ENCODE measurements at regions not wholly inside any gene's neighbourhood (a gene's known extent, or its start where the extent isn't known, plus 50 kb on each side); places are given as distances from the start of the nearest gene placed in this dataset.
"Not testable (repeated sequence)": the region's sequence is repeated elsewhere in the genome, so short reads cannot be mapped to it uniquely, and the experiment has no call there.

GRCh38 chr6:19994909-19995308, 157.7 kb downstream of the ID4 start:
- Mint-ChIP-seq H3K9me3 (peaks cover 5% of the 10 kb centered on the region), H3K27ac (no peak overlapping the region), H3K4me3 (no peak overlapping the region), H3K36me3 (ENCODE audit: low read depth) (no peaks in the 10 kb centered on the region), H3K27me3 (ENCODE audit: low read depth) (peaks cover 4% of the 10 kb centered on the region), H3K4me1 (ENCODE audit: low read depth) (no peaks in the 10 kb centered on the region)

GRCh38 chr6:19995575-19996257, 158.5 kb downstream of the ID4 start:
- Mint-ChIP-seq H3K27me3 (ENCODE audit: low read depth) (peaks cover 4% of the 10 kb centered on the region), H3K27ac (no peak overlapping the region), H3K36me3 (ENCODE audit: low read depth) (no peaks in the 10 kb centered on the region), H3K4me3 (no peak overlapping the region), H3K9me3 (peaks cover 7% of the 10 kb centered on the region), H3K4me1 (ENCODE audit: low read depth) (no peaks in the 10 kb centered on the region)

DNA sequence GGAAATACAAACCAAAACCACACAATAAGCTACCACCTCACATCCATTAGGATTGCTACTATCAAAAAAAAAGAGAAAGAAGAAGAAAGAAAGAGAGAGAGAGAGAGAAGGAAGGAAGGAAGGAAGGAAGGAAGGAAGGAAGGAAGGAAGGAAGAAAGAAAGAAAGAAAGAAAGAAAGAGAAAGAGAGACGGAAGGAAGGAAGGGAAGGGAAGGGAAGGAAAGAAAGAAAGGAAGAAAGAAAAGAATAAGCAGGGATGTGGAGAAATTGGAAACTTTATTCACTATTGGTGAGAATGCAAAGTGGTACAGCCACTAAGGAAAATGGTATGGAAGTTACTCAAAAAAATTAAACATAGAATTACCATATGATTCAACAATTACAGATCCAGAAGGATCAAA, 159.9 kb downstream of the ID4 start:
- Mint-ChIP-seq H3K4me1 (ENCODE audit: low read depth) (no peaks in the 10 kb centered on the region), H3K27me3 (ENCODE audit: low read depth) (peaks cover 4% of the 10 kb centered on the region), H3K9me3 (peaks cover 7% of the 10 kb centered on the region), H3K4me3 (no peak overlapping the region), H3K27ac (no peak overlapping the region), H3K36me3 (ENCODE audit: low read depth) (no peaks in the 10 kb centered on the region)

DNA sequence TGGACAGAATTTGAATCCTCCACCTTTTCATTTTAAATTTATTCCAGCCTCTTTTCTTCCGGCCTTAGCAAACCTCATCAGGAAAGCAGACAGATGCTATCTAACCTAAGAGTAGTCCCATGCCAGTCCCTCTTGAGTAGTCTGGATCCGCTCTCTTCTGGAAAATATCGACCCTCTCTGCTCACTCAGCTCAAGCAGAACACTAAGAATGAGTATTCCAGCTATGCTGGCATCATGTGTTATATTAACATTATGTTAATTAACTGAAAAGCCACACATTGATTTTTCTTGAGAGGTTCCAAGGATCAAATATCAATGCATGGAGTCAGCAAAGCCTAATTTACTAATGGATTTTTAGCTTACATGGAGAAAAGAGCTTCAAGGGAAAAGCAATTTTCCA, 161.4 kb downstream of the ID4 start:
- H3K27me3 Mint-ChIP-seq (ENCODE audit: low read depth): peaks cover 4% of the 10 kb centered on the region
- H3K27ac Mint-ChIP-seq: no peak overlapping the region
- no peak overlapping the region for H3K4me3 Mint-ChIP-seq
- H3K9me3 Mint-ChIP-seq: peaks cover 7% of the 10 kb centered on the region
- no peaks in the 10 kb centered on the region for H3K36me3 Mint-ChIP-seq (ENCODE audit: low read depth)
- H3K4me1 Mint-ChIP-seq (ENCODE audit: low read depth): no peaks in the 10 kb centered on the region

DNA sequence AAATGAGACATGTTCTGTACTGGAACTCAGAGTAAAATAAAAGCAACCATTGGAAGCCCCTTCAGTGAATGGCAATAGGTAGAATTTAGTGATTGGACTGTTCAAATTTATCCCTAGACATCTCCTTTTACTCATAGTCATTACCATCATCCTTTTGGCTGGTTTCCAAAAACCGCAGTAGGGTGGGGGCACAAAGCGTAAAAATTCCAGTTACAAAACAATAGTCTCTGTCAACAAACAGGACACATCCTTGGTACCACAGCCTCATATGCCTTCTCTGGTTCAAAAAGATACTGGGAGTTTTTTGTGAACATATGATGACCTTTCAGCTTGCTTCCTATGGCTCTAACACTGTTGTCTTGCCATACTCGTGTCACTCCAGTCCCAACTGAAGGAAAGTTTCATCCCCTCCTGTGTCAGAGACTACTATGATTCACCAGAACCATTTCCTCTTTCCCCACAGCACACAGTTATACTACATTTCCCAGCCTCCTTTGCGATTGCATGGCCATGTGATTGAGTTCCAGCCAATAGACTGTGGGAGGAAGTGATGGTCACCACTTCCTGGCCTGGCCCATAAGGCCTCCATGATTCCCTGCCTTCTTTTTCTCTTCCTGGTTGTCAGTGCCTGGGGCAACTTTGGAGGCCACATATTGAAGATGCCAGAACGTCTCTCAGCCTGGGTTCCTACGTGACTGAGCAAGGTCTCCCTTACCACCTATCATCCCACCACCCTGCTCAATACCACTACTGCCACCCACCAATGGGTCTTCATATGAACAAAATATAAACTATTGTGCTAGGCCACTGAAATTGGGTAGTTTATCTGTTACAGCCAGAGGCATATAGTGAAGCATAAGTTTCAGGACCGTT, 162.4 kb downstream of the ID4 start:
- Mint-ChIP-seq H3K36me3 (ENCODE audit: low read depth) (no peaks in the 10 kb centered on the region), H3K9me3 (peaks cover 7% of the 10 kb centered on the region), H3K27me3 (ENCODE audit: low read depth) (peaks cover 4% of the 10 kb centered on the region), H3K27ac (no peak overlapping the region), H3K4me3 (no peak overlapping the region), H3K4me1 (ENCODE audit: low read depth) (no peaks in the 10 kb centered on the region)

DNA sequence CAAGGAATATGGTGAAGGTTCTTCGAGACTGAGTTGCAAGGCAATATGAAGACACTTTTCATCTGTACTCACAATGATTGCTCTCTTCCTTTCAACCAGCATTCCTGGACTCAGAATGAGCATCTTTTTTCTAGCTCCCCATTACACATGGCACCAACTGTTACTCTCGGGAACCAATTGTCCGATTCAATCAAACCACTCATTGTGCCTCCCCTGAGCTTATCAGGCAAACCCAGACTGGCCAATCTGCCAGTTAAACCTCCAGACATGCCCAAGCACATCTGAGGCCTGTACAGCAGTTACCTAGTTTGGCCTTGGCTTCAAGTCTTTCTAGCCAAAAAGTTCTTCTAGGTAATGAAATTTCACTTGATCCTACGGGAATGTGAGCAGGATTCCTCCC, 164.1 kb downstream of the ID4 start:
- Mint-ChIP-seq H3K4me1 (ENCODE audit: low read depth) (no peaks in the 10 kb centered on the region), H3K27me3 (ENCODE audit: low read depth) (peaks cover 4% of the 10 kb centered on the region), H3K4me3 (no peak overlapping the region), H3K27ac (no peak overlapping the region), H3K9me3 (peaks cover 7% of the 10 kb centered on the region), H3K36me3 (ENCODE audit: low read depth) (no peaks in the 10 kb centered on the region)

DNA sequence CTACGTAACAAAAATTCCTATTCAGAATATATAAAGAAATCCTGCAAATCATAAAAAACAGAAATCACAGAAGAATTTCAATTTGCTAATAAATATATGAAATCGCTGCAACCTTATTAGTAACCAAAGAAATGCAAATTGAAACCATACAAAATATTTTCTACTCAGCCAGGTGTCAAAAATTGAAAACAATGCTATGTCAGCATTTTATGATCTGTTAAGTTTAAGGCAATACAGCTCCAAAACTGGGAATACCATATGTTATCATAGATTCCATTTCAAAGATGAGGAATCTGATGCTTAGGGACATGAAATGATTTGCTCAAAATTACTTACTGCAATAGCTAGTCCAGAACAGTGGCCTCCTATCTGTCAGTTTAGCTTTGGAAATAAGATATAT, 168.9 kb downstream of the ID4 start:
- H3K9me3 Mint-ChIP-seq: no peaks in the 10 kb centered on the region
- H3K36me3 Mint-ChIP-seq (ENCODE audit: low read depth): no peaks in the 10 kb centered on the region
- H3K27ac Mint-ChIP-seq: no peak overlapping the region
- H3K4me1 Mint-ChIP-seq (ENCODE audit: low read depth): no peaks in the 10 kb centered on the region
- H3K4me3 Mint-ChIP-seq: no peak overlapping the region
- H3K27me3 Mint-ChIP-seq (ENCODE audit: low read depth): no peaks in the 10 kb centered on the region

DNA sequence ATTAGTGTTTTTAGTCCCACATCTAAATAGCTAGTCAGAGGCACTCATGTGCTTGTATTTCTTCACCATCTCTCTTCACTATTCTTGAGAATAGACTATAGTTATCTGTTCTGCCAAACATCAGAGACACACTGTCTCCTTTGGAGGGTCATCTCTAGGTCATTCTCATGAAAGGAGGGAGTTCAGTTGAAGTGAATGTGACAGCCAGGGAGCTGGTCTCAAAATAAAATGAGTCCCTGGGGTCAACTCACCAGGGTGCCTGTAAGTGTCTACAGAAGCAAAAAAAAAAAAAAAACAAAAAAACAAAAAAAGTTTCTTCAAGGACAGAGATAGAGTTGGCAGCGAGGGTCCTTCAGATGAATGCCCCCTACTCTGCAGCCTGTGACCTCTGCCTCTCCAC, 171.0 kb downstream of the ID4 start:
- H3K27me3 Mint-ChIP-seq (ENCODE audit: low read depth): no peaks in the 10 kb centered on the region
- H3K4me3 Mint-ChIP-seq: no peak overlapping the region
- no peak overlapping the region for H3K27ac Mint-ChIP-seq
- H3K36me3 Mint-ChIP-seq (ENCODE audit: low read depth): no peaks in the 10 kb centered on the region
- H3K4me1 Mint-ChIP-seq (ENCODE audit: low read depth): no peaks in the 10 kb centered on the region
- no peaks in the 10 kb centered on the region for H3K9me3 Mint-ChIP-seq

DNA sequence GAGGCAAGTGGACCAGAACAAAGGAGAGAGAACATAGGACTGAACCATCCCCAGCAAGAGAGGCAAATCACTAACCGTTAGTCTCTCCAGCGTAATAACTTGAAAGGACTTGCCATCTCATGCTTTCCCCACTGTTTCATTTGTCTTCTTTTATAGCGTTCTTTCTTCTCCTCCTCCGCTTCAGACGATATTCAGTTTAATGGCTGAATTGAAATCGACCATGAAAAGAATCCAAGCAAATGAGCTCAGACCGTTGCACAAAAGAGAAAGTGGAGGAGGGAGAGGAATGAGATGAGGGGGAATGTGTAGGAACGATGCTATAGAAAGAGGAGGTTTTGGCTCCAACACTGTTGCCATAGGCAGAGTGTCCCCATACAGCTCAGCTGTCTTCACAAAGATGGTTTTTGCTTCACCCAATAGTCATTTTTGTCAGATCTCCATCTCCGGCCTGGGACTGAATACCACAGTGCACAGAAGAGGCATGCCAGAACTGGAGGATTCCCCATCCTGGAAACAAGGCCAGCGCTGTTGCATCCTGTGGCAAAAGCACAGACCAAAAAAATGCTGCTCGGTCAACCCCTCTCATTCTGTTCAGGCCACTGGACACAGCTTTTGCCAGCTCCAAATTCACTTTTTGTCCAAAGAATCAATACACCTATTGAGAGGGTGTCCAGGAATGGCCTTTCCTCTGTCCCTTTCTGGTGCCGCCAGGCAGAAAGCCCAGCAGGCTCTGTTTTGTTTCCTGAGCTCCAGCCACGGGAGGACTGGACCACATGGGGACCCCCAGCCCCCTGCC, 176.1 kb downstream of the ID4 start:
- no peaks in the 10 kb centered on the region for H3K36me3 Mint-ChIP-seq (ENCODE audit: low read depth)
- no peaks in the 10 kb centered on the region for H3K9me3 Mint-ChIP-seq
- no peak overlapping the region for H3K27ac Mint-ChIP-seq
- no peaks in the 10 kb centered on the region for H3K27me3 Mint-ChIP-seq (ENCODE audit: low read depth)
- no peak overlapping the region for H3K4me3 Mint-ChIP-seq
- H3K4me1 Mint-ChIP-seq (ENCODE audit: low read depth): no peaks in the 10 kb centered on the region

DNA sequence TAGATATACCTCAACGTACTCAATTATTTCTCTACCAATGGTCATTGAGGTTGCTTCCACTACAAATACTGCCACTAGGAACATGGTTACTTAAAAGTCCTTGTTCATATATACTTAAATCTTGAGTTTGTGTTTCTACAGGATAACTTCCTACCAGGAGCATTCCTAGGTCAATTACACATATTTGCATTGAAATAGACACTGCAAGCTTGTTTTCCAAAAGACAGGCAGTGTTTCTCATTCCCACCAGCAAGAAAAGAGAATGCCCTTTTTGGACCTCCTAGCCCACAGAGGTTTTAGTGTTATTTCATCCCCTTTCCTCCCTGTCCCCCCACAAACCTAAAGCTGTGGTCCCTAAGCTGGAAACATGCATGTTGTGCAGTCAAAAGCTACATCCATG, 177.3 kb downstream of the ID4 start:
- peaks cover 3% of the 10 kb centered on the region for H3K27me3 Mint-ChIP-seq (ENCODE audit: low read depth)
- H3K36me3 Mint-ChIP-seq (ENCODE audit: low read depth): no peaks in the 10 kb centered on the region
- H3K9me3 Mint-ChIP-seq: no peaks in the 10 kb centered on the region
- H3K4me1 Mint-ChIP-seq (ENCODE audit: low read depth): no peaks in the 10 kb centered on the region
- H3K4me3 Mint-ChIP-seq: no peak overlapping the region
- no peak overlapping the region for H3K27ac Mint-ChIP-seq

DNA sequence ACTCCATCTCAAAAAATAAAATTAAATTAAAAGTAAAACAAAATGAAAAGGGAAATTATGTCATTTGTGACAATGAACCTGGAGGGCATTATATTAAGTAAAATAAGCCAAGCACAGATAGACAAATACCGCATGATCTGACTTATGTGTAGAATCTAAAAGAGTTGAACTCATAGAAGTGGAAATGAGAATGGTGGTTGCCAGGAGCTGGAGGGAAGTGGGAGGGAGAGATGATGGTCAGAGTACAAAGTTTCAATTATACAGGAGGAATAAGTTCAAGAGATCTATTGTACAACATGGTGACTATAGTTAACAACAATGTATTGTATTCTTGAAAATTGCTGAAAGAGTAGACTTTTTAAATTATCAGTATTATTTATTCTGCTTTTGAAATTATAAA, 183.4 kb downstream of the ID4 start:
- Mint-ChIP-seq H3K4me3 (no peak overlapping the region), H3K27me3 (ENCODE audit: low read depth) (peaks cover 28% of the 10 kb centered on the region), H3K9me3 (no peaks in the 10 kb centered on the region), H3K36me3 (ENCODE audit: low read depth) (no peaks in the 10 kb centered on the region), H3K4me1 (ENCODE audit: low read depth) (peaks cover 12% of the 10 kb centered on the region), H3K27ac (no peak overlapping the region)

DNA sequence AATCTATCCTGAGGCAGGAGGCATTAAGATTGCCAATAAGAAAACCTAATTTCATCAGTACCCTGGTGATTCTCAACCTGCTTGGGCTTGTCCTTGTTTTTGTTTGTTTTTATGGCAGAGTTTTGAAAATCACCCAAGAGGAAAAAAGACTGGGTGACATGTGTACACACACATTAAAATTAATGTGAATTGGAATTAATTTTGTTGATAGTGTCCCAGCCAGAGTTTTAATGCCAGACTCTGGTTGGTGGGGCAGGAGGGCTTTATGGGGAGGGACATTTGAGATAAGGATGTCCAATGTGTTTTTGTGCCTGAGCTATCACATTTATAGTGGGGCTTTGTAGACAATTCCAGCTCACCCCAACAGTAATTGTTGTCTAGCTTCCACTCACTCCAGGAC, 184.6 kb downstream of the ID4 start:
- Mint-ChIP-seq H3K27me3 (ENCODE audit: low read depth) (peaks cover 32% of the 10 kb centered on the region), H3K4me3 (no peak overlapping the region), H3K27ac (no peak overlapping the region), H3K36me3 (ENCODE audit: low read depth) (no peaks in the 10 kb centered on the region), H3K9me3 (no peaks in the 10 kb centered on the region), H3K4me1 (ENCODE audit: low read depth) (peaks cover 12% of the 10 kb centered on the region)

DNA sequence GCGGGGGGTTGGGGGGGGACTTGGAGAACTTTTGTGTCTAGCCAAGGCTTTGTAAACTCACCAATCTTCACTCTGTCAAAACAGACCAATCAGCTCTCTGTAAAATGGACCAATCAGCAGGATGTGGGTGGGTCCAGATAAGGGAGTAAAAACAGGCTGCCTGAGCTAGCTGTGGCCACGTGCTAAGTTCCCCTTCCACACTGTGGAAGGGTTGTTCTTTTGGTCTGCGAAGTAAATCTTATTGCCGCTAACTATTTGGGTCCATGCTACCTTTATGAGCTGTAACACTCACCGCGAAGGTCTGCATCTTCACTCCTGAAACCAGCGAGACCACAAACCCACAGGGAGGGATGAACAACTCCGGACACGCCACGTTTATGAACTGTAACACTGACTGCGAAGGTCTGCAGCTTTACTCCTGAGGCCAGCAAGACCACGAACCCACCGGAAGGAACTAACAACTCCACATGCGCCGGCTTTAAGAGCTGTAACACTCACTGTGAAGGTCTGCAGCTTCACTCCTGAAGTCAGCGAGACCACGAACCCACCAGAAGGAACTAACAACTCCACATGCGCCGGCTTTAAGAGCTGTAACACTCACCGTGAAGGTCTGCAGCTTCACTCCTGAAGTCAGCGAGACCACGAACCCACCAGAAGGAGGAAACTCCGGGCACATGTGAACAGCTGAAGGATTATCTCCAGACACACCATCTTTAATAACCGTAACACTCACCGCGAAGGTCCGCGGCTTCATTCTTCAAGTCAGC, 186.6 kb downstream of the ID4 start:
- H3K4me3 Mint-ChIP-seq: peak overlapping the region; percentile 64
- peaks cover 12% of the 10 kb centered on the region for H3K4me1 Mint-ChIP-seq (ENCODE audit: low read depth)
- not testable (repeated sequence) for H3K36me3 Mint-ChIP-seq (ENCODE audit: low read depth); H3K9me3 Mint-ChIP-seq
- H3K27ac Mint-ChIP-seq: peak overlapping the region; percentile 2
- peaks cover 32% of the 10 kb centered on the region for H3K27me3 Mint-ChIP-seq (ENCODE audit: low read depth)

DNA sequence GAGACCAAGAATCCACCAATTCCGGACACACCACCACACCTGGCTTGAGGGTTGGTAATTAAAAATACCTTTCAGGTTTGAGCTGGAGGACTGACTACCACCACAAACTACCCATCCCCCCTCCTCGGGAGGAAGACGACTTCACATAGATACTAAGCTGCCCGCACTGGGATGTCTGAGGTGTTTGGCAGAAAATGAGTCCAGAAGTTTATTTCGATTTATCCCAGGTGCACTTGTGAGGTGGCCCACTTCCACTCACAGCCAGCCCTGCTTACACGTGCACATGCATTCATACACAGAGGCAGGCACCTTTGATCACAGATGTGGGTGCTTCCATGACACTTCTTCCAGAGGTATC, 187.1 kb downstream of the ID4 start:
- H3K4me1 Mint-ChIP-seq (ENCODE audit: low read depth): peaks cover 12% of the 10 kb centered on the region
- peaks cover 29% of the 10 kb centered on the region for H3K27me3 Mint-ChIP-seq (ENCODE audit: low read depth)
- H3K4me3 Mint-ChIP-seq: peak overlapping the region; percentile 64
- H3K9me3 Mint-ChIP-seq: no peaks in the 10 kb centered on the region
- H3K36me3 Mint-ChIP-seq (ENCODE audit: low read depth): no peaks in the 10 kb centered on the region
- H3K27ac Mint-ChIP-seq: no peak overlapping the region
